PC-3 (cell line): ENCODE measurements at regions not wholly inside any gene's neighbourhood (a gene's known extent, or its start where the extent isn't known, plus 50 kb on each side); places are given as distances from the start of the nearest gene placed in this dataset.

Experiments
- ATAC-seq: fragments of 200-7000 bp; cut with Tn5 transposase; 2 replicates; pipeline ENCODE4 v1.9.1; 2020; ENCODE audit warnings: mild to moderate bottlenecking, moderate library complexity
- BruUV-seq: library from RNA; stranded (reverse); fragments of 400-500 nt; replicated peaks from 2 replicates; lab custom pipeline; 2021; lab: Mats Ljungman, UMichigan
- CTCF ChIA-PET: fragments of 300-600 bp; sonication (Branson Sonifier 250); formaldehyde crosslinking; loops from one replicate; lab custom pipeline; 2022; ENCODE audit warnings: antibody characterized with exemption; lab: Charles Lee
- POLR2A ChIA-PET: fragments of 300-600 bp; sonication (Branson Sonifier 250); formaldehyde crosslinking; loops from one replicate; lab custom pipeline; 2022; ENCODE audit warnings: antibody characterized with exemption; ENCODE audit not compliant: unreplicated experiment; lab: Charles Lee
- DNase-seq: peaks from one replicate; pipeline ENCODE4 v3.0.0-alpha.2; 2015
- H2AFZ ChIP-seq: fragments of 300-600 bp; sonication (generic); 2 replicates; pipeline ENCODE4 v1.6.0; 2016; ENCODE audit warnings: antibody characterized with exemption, low read length
- H3F3A ChIP-seq: fragments of 300-600 bp; sonication (generic); one replicate; pipeline ENCODE4 v1.6.0; 2017; ENCODE audit warnings: antibody characterized with exemption, low read length, control low read depth, mild to moderate bottlenecking; ENCODE audit not compliant: unreplicated experiment
- H3K27ac ChIP-seq: fragments of 300-600 bp; sonication (generic); 2 replicates; pipeline ENCODE4 v1.5.1; 2016; ENCODE audit warnings: mild to moderate bottlenecking, low read length
- H3K27me3 ChIP-seq: fragments of 300-600 bp; sonication (generic); 2 replicates; pipeline ENCODE4 v1.6.1; 2016; ENCODE audit warnings: low read length, mixed read lengths
- H3K36me3 ChIP-seq: fragments of 300-600 bp; sonication (generic); 2 replicates; pipeline ENCODE4 v1.6.1; 2016; ENCODE audit warnings: low read depth, mixed run types, low read length, mixed read lengths
- H3K4me1 ChIP-seq: fragments of 300-600 bp; sonication (generic); 2 replicates; pipeline ENCODE4 v1.5.1; 2016; ENCODE audit warnings: low read length; ENCODE audit not compliant: insufficient read depth
- H3K4me2 ChIP-seq: fragments of 300-600 bp; sonication (generic); 2 replicates; pipeline ENCODE4 v1.6.0; 2016; ENCODE audit warnings: low read length
- H3K4me3 ChIP-seq: fragments of 300-600 bp; sonication (generic); 2 replicates; pipeline ENCODE4 v1.5.1; 2016; ENCODE audit warnings: mild to moderate bottlenecking, low read length, mixed read lengths
- H3K79me2 ChIP-seq: fragments of 300-600 bp; sonication (generic); 2 replicates; pipeline ENCODE4 v1.6.1; 2017; ENCODE audit warnings: low read length, mixed read lengths
- H3K9ac ChIP-seq: fragments of 300-600 bp; sonication (generic); 2 replicates; pipeline ENCODE4 v1.6.0; 2016; ENCODE audit warnings: mild to moderate bottlenecking, low read length
- H3K9me2 ChIP-seq: fragments of 300-600 bp; sonication (generic); replicated peaks from 2 replicates; pipeline ENCODE4 v1.6.1; 2016; ENCODE audit warnings: mixed run types, low read length, mixed read lengths
- H3K9me3 ChIP-seq: fragments of 300-600 bp; sonication (generic); 2 replicates; pipeline ENCODE4 v1.6.1; 2016; ENCODE audit warnings: low read length, mixed read lengths
- H4K20me1 ChIP-seq: fragments of 300-600 bp; sonication (generic); 2 replicates; pipeline ENCODE4 v1.6.1; 2016; ENCODE audit warnings: low read length, mixed read lengths
- EZH2 ChIP-seq: fragments of 300-600 bp; sonication (generic); IDR thresholded peaks from one replicate; pipeline ENCODE4 v1.6.1; 2017; ENCODE audit warnings: antibody characterized with exemption, mild to moderate bottlenecking, low read length; ENCODE audit not compliant: unreplicated experiment
- EZH2phosphoT487 ChIP-seq: fragments of 300-600 bp; sonication (generic); IDR thresholded peaks from 2 replicates; pipeline ENCODE4 v1.6.1; 2018; ENCODE audit warnings: mild to moderate bottlenecking, antibody characterized with exemption, low read length, borderline replicate concordance
- intact Hi-C: fragments of 100-400 bp; cut with micrococcal nuclease; formaldehyde crosslinking; loops from 2 replicates; pipeline ENCODE4 v1.9.0; 2023
- TF ChIP-seq, protein P1 (sequence below): fragments of 300-600 bp; sonication (generic); conservative IDR thresholded peaks from 2 replicates; pipeline ENCODE4 v1.5.1; 2017; ENCODE audit warnings: antibody characterized with exemption, low read depth, mild to moderate bottlenecking, low read length

- POLR2A ChIA-PET, result no interaction called here
- TF ChIP-seq EZH2 (no peak), EZH2phosphoT487 (no peak)
- TF ChIP-seq, protein P1, sequence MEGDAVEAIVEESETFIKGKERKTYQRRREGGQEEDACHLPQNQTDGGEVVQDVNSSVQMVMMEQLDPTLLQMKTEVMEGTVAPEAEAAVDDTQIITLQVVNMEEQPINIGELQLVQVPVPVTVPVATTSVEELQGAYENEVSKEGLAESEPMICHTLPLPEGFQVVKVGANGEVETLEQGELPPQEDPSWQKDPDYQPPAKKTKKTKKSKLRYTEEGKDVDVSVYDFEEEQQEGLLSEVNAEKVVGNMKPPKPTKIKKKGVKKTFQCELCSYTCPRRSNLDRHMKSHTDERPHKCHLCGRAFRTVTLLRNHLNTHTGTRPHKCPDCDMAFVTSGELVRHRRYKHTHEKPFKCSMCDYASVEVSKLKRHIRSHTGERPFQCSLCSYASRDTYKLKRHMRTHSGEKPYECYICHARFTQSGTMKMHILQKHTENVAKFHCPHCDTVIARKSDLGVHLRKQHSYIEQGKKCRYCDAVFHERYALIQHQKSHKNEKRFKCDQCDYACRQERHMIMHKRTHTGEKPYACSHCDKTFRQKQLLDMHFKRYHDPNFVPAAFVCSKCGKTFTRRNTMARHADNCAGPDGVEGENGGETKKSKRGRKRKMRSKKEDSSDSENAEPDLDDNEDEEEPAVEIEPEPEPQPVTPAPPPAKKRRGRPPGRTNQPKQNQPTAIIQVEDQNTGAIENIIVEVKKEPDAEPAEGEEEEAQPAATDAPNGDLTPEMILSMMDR, result no peak
- no peaks in the 10 kb centered on the region for H3K9me2 ChIP-seq
- H3K9ac ChIP-seq, result no peak overlapping the region
- H4K20me1 ChIP-seq, result no peaks in the 10 kb centered on the region
- H3K4me1 ChIP-seq, result peaks cover 21% of the 10 kb centered on the region
- H2AFZ ChIP-seq, result no peak overlapping the region
- no peaks in the 10 kb centered on the region for H3K79me2 ChIP-seq
- intact Hi-C loops, result loop anchor here (5.0 kb wide), 1 partner anchor 282 kb away; no protein-coding TSS in a partner anchor
- H3K4me2 ChIP-seq, result no peak overlapping the region
- H3K9me3 ChIP-seq, result no peaks in the 10 kb centered on the region
- H3K4me3 ChIP-seq, result no peak overlapping the region
- DNase-seq, result no peak
- H3K27ac ChIP-seq, result no peak overlapping the region
- H3F3A ChIP-seq, result no peaks in the 10 kb centered on the region
- H3K27me3 ChIP-seq, result no peaks in the 10 kb centered on the region
- no peaks in the 10 kb centered on the region for H3K36me3 ChIP-seq
- BruUV-seq, result no TSS peak
- CTCF ChIA-PET, result no interaction called here
- no peak for ATAC-seq
Measured at GRCh38 chr3:102094506-102094905, 245.2 kb downstream of the NFKBIZ start.

DNA sequence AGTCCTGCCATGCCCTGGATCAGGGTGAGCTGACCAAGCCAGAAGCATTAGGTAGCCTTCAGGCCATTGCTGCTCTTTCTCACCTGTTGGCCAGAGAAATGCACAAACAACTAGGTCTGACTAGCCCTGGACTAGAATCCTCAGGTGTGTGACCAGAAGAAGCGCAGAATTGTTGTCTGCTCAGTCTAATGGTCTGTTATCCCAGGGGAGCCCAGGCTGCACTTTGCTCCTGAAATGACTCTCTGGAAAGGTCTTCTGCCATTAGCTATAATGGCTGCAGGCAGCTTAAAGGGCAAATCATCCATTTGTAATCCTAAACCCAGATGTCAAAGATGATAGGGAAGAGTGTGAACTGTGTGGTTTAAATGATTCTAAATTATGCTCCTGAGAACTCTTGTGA lies 246.1 kb downstream of the NFKBIZ start:
- Histone ChIP-seq H3K4me2 (no peak overlapping the region), H3K4me3 (no peak overlapping the region), H3K36me3 (no peaks in the 10 kb centered on the region), H3K27me3 (no peaks in the 10 kb centered on the region), H3K9me2 (no peaks in the 10 kb centered on the region), H3K9ac (no peak overlapping the region), H3K27ac (no peak overlapping the region), H2AFZ (no peak overlapping the region), H3K4me1 (peaks cover 15% of the 10 kb centered on the region), H4K20me1 (no peaks in the 10 kb centered on the region), H3K79me2 (no peaks in the 10 kb centered on the region), H3F3A (no peaks in the 10 kb centered on the region), H3K9me3 (no peaks in the 10 kb centered on the region)
- BruUV-seq, result no TSS peak
- DNase-seq (no peak), ATAC-seq (no peak)
- intact Hi-C loops, result no loop called here
- TF ChIP-seq, protein P1, result no peak
- TF ChIP-seq EZH2phosphoT487, result no peak
- TF ChIP-seq EZH2, result no peak
- ChIA-PET CTCF (interaction anchor here (0.6 kb wide), 1 partner anchor 1513 kb away, joined by 3 read pairs; no protein-coding TSS in a partner anchor), POLR2A (no interaction called here)

GRCh38 chr3:102096066-102096465 lies 246.8 kb downstream of the NFKBIZ start:
- Histone ChIP-seq H3K9ac (no peak overlapping the region), H3K4me2 (no peak overlapping the region), H3K9me2 (no peaks in the 10 kb centered on the region), H3K27ac (no peak overlapping the region), H4K20me1 (no peaks in the 10 kb centered on the region), H3F3A (no peaks in the 10 kb centered on the region), H3K36me3 (no peaks in the 10 kb centered on the region), H3K4me1 (peaks cover 9% of the 10 kb centered on the region; the same call in 1 of the 2 replicates), H3K79me2 (no peaks in the 10 kb centered on the region), H2AFZ (no peak overlapping the region), H3K9me3 (no peaks in the 10 kb centered on the region), H3K4me3 (no peak overlapping the region), H3K27me3 (no peaks in the 10 kb centered on the region)
- no peak for TF ChIP-seq EZH2
- no peak for TF ChIP-seq EZH2phosphoT487
- TF ChIP-seq, protein P1, result no peak
- CTCF ChIA-PET, result no interaction called here
- POLR2A ChIA-PET, result no interaction called here
- DNase-seq, result no peak
- intact Hi-C loops, result no loop called here
- BruUV-seq, result no TSS peak
- no peak for ATAC-seq
